ENCODE measurements at regions not wholly inside any gene's neighbourhood (a gene's known extent, or its start where the extent isn't known, plus 50 kb on each side); places are given as distances from the start of the nearest gene placed in this dataset.

GRCh38 chr12:69066492-69067373, 133.8 kb upstream of the CPM start:
- DNase-seq (ENCODE audit: low read depth), result peak; percentile 12
- no peak overlapping the region for H3K4me3 ChIP-seq (ENCODE audit: low read depth, low read length)
- no peak for TF ChIP-seq MAX (IDR thresholded peaks at IDR 0.05; ENCODE audit: low read depth, low read length)
- TF ChIP-seq MYC (IDR thresholded peaks at IDR 0.05; ENCODE audit: low read depth, low read length), result no peak
- TF ChIP-seq CTCF (IDR thresholded peaks at IDR 0.05; ENCODE audit: low read depth, low read length), result no peak
- no peak for TF ChIP-seq POLR2A (IDR thresholded peaks at IDR 0.05; ENCODE audit: extremely low read depth, insufficient read length)

GRCh38 chr12:69067713-69068112, 134.7 kb upstream of the CPM start:
- DNase-seq (ENCODE audit: low read depth), result no peak
- no peak overlapping the region for H3K4me3 ChIP-seq (ENCODE audit: low read depth, low read length)
- TF ChIP-seq MYC (IDR thresholded peaks at IDR 0.05; ENCODE audit: low read depth, low read length) (no peak), POLR2A (IDR thresholded peaks at IDR 0.05; ENCODE audit: extremely low read depth, insufficient read length) (no peak), MAX (IDR thresholded peaks at IDR 0.05; ENCODE audit: low read depth, low read length) (no peak), CTCF (IDR thresholded peaks at IDR 0.05; ENCODE audit: low read depth, low read length) (no peak)

GRCh38 chr12:69068448-69068847, 135.5 kb upstream of the CPM start:
- no peak overlapping the region for H3K4me3 ChIP-seq (ENCODE audit: low read depth, low read length)
- peak; percentile 43 for DNase-seq (ENCODE audit: low read depth)
- no peak for TF ChIP-seq POLR2A (IDR thresholded peaks at IDR 0.05; ENCODE audit: extremely low read depth, insufficient read length)
- no peak for TF ChIP-seq MYC (IDR thresholded peaks at IDR 0.05; ENCODE audit: low read depth, low read length)
- TF ChIP-seq MAX (IDR thresholded peaks at IDR 0.05; ENCODE audit: low read depth, low read length), result no peak
- no peak for TF ChIP-seq CTCF (IDR thresholded peaks at IDR 0.05; ENCODE audit: low read depth, low read length)

GRCh38 chr12:69069479-69069878, 136.5 kb upstream of the CPM start:
- H3K4me3 ChIP-seq (ENCODE audit: low read depth, low read length), result no peak overlapping the region
- TF ChIP-seq POLR2A (IDR thresholded peaks at IDR 0.05; ENCODE audit: extremely low read depth, insufficient read length) (no peak), MYC (IDR thresholded peaks at IDR 0.05; ENCODE audit: low read depth, low read length) (no peak), MAX (IDR thresholded peaks at IDR 0.05; ENCODE audit: low read depth, low read length) (no peak), CTCF (IDR thresholded peaks at IDR 0.05; ENCODE audit: low read depth, low read length) (no peak)
- no peak for DNase-seq (ENCODE audit: low read depth)

GRCh38 chr12:69070319-69071090, 137.5 kb upstream of the CPM start:
- peak; percentile 70 for DNase-seq (ENCODE audit: low read depth)
- TF ChIP-seq POLR2A (IDR thresholded peaks at IDR 0.05; ENCODE audit: extremely low read depth, insufficient read length) (no peak), MYC (IDR thresholded peaks at IDR 0.05; ENCODE audit: low read depth, low read length) (no peak), MAX (IDR thresholded peaks at IDR 0.05; ENCODE audit: low read depth, low read length) (no peak), CTCF (IDR thresholded peaks at IDR 0.05; ENCODE audit: low read depth, low read length) (peak; percentile 96)
- H3K4me3 ChIP-seq (ENCODE audit: low read depth, low read length), result no peak overlapping the region
